Neural progenitor cell (in vitro differentiated cells): ENCODE measurements at regions not wholly inside any gene's neighbourhood (a gene's known extent, or its start where the extent isn't known, plus 50 kb on each side); places are given as distances from the start of the nearest gene placed in this dataset.

Experiments
- CTCF ChIP-seq: fragments of 200-600 bp; sonication (generic); IDR thresholded peaks from 2 replicates; pipeline ENCODE4 v1.5.1; 2017; ENCODE audit warnings: antibody characterized with exemption, mild to moderate bottlenecking
- EZH2 ChIP-seq: fragments of 200-600 bp; sonication (generic); IDR thresholded peaks from 2 replicates; pipeline ENCODE4 v1.6.1; 2017; ENCODE audit warnings: antibody characterized with exemption, mild to moderate bottlenecking, moderate library complexity
- EZH2phosphoT487 ChIP-seq: fragments of 200-600 bp; sonication (generic); IDR thresholded peaks from 2 replicates; pipeline ENCODE4 v1.6.1; 2017; ENCODE audit warnings: antibody characterized with exemption

DNA sequence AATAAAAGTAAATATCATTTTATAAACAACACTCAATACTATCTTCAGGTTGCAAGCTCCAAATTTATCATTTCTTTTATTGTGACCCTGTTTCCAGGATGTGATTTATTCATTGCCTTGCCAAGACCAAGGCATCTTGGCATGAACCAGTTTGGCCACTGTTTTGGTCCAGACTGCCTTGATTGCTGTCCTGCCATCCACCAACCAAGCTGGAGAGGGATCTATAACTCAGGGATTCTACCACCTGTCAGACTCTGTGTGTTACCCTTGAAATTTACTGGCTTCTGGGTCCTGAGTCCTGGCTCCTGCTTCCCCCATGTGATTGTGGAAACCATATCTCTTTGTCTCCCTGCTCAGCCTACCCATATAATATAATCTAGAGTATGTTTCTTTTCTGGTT is 343.0 kb downstream of the GPAM start:
- TF ChIP-seq CTCF (no peak), EZH2 (no peak), EZH2phosphoT487 (no peak)
